Endothelial cell (in vitro differentiated cells): ENCODE measurements at regions not wholly inside any gene's neighbourhood (a gene's known extent, or its start where the extent isn't known, plus 50 kb on each side); places are given as distances from the start of the nearest gene placed in this dataset.
"Not testable (repeated sequence)": the region's sequence is repeated elsewhere in the genome, so short reads cannot be mapped to it uniquely, and the experiment has no call there.

Experiments used
- DNase-seq: peaks from one replicate; pipeline ENCODE4 v3.0.0; 2021; ENCODE audit warnings: low spot score
- H3K27ac Mint-ChIP-seq: one replicate; pipeline ENCODE4 v1.8.0; 2021; ENCODE audit warnings: mixed read lengths, inconsistent platforms; ENCODE audit not compliant: unreplicated experiment
- H3K27me3 Mint-ChIP-seq: one replicate; pipeline ENCODE4 v1.8.0; 2021; ENCODE audit warnings: mild to moderate bottlenecking, moderate library complexity, mixed read lengths, inconsistent platforms; ENCODE audit not compliant: unreplicated experiment
- H3K36me3 Mint-ChIP-seq: one replicate; pipeline ENCODE4 v1.8.0; 2021; ENCODE audit warnings: mild to moderate bottlenecking, low read depth, mixed read lengths, inconsistent platforms; ENCODE audit not compliant: unreplicated experiment
- H3K4me1 Mint-ChIP-seq: one replicate; pipeline ENCODE4 v1.8.0; 2021; ENCODE audit warnings: mild to moderate bottlenecking, mixed read lengths, inconsistent platforms; ENCODE audit not compliant: unreplicated experiment
- H3K4me3 Mint-ChIP-seq: one replicate; pipeline ENCODE4 v1.8.0; 2021; ENCODE audit warnings: mild to moderate bottlenecking, mixed read lengths, inconsistent platforms; ENCODE audit not compliant: unreplicated experiment
- H3K9me3 Mint-ChIP-seq: one replicate; pipeline ENCODE4 v1.8.0; 2021; ENCODE audit warnings: mixed read lengths, inconsistent platforms; ENCODE audit not compliant: unreplicated experiment
- TF ChIP-seq, protein P1 (sequence below): fragments of 200-600 bp; sonication (generic); IDR thresholded peaks from one replicate; pipeline ENCODE4 v1.5.0; 2021; ENCODE audit warnings: antibody characterized with exemption; ENCODE audit not compliant: unreplicated experiment

GRCh38 chr4:123530357-123530756, 133.8 kb downstream of the SPRY1 start:
- TF ChIP-seq, protein P1, sequence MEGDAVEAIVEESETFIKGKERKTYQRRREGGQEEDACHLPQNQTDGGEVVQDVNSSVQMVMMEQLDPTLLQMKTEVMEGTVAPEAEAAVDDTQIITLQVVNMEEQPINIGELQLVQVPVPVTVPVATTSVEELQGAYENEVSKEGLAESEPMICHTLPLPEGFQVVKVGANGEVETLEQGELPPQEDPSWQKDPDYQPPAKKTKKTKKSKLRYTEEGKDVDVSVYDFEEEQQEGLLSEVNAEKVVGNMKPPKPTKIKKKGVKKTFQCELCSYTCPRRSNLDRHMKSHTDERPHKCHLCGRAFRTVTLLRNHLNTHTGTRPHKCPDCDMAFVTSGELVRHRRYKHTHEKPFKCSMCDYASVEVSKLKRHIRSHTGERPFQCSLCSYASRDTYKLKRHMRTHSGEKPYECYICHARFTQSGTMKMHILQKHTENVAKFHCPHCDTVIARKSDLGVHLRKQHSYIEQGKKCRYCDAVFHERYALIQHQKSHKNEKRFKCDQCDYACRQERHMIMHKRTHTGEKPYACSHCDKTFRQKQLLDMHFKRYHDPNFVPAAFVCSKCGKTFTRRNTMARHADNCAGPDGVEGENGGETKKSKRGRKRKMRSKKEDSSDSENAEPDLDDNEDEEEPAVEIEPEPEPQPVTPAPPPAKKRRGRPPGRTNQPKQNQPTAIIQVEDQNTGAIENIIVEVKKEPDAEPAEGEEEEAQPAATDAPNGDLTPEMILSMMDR, result no peak
- Mint-ChIP-seq H3K27me3 (no peaks in the 10 kb centered on the region), H3K36me3 (no peaks in the 10 kb centered on the region), H3K4me3 (no peak overlapping the region), H3K27ac (no peak overlapping the region), H3K9me3 (no peaks in the 10 kb centered on the region), H3K4me1 (no peaks in the 10 kb centered on the region)
- no peak for DNase-seq

- H3K27me3 Mint-ChIP-seq, result peaks cover 10% of the 10 kb centered on the region
- no peaks in the 10 kb centered on the region for H3K4me1 Mint-ChIP-seq
- peaks cover 4% of the 10 kb centered on the region for H3K36me3 Mint-ChIP-seq
- H3K4me3 Mint-ChIP-seq, result no peak overlapping the region
- TF ChIP-seq, protein P1, result no peak
- no peak for DNase-seq
- H3K9me3 Mint-ChIP-seq, result no peaks in the 10 kb centered on the region
- no peak overlapping the region for H3K27ac Mint-ChIP-seq
Observed at GRCh38 chr4:123535037-123535748, 138.6 kb downstream of the SPRY1 start.

GRCh38 chr4:123536225-123536624, 139.6 kb downstream of the SPRY1 start:
- H3K27ac Mint-ChIP-seq, result no peak overlapping the region
- TF ChIP-seq, protein P1, result no peak
- peaks cover 4% of the 10 kb centered on the region for H3K36me3 Mint-ChIP-seq
- H3K4me3 Mint-ChIP-seq, result no peak overlapping the region
- no peaks in the 10 kb centered on the region for H3K9me3 Mint-ChIP-seq
- H3K4me1 Mint-ChIP-seq, result no peaks in the 10 kb centered on the region
- peaks cover 10% of the 10 kb centered on the region for H3K27me3 Mint-ChIP-seq
- no peak for DNase-seq

DNA sequence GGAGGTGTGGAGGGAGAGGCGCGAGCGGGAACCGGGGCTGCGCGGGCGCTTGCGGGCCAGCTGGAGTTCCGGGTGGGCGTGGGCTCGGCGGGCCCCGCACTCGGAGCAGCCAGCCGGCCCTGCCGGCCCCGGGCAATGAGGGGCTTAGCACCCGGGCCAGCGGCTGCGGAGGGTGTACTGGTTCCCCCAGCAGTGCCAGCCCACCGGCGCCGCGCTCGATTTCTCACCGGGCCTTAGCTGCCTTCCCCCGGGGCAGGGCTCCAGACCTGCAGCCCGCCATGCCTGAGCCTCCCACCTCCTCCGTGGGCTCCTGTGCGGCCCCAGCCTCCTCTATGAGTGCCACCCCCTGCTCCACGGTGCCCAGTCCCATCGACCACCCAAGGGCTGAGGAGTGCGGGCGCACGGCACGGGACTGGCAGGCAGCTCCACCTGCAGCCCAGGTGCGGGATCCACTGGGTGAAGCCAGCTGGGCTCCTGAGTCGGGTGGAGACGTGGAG, 141.4 kb downstream of the SPRY1 start:
- not testable (repeated sequence) for H3K27ac Mint-ChIP-seq, H3K9me3 Mint-ChIP-seq, H3K4me1 Mint-ChIP-seq, H3K4me3 Mint-ChIP-seq, H3K36me3 Mint-ChIP-seq, DNase-seq
- H3K27me3 Mint-ChIP-seq, result peaks cover 10% of the 10 kb centered on the region

DNA sequence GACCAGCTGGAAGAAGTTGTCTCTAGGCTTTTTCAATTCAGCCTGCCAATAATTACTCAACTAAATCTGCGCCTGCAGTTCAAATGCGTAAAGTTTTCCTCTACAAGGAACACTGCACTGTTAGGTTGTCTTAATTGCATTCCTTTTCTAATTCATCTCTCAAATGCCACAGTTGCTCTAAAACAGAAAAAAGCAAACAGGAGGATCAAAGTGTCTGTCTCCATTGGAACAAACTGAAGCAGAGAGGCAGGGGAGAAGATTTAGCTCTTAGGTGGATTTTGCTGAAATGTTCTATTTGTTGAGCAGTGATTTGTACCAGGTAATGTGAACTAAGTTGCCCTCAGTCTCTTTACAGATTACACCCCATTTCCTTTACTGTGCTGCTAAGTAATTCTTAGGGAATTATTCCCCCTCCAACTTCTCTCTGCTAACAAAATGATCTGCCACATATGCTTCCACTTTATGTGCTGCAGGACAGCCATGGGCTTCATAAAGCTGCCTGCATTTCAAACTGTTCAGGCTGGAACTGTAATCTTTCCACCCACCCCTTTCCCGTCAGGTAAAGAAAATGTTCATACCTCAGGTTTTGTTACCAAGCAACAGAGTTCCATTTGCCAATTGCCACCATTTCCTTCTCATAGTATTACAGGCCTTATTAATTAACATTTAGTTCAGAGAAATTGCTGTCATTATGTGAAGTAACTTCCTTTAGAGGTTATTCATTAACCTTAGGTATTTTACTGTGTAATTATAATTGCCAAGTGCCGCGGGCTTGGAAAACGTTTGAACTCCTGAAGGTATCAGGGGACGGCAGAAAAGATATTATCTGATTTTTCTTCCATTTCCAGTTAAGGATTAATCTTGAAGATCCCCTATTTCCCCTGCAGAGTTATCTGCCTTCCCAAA, 149.3 kb downstream of the SPRY1 start:
- Mint-ChIP-seq H3K27ac (peak overlapping the region; percentile 49), H3K36me3 (no peaks in the 10 kb centered on the region), H3K27me3 (peaks cover 3% of the 10 kb centered on the region), H3K4me1 (peaks cover 31% of the 10 kb centered on the region), H3K9me3 (no peaks in the 10 kb centered on the region), H3K4me3 (no peak overlapping the region)
- TF ChIP-seq, protein P1, result no peak
- no peak for DNase-seq
